Mesothelial cell of epicardium (in vitro differentiated cells): ENCODE measurements at regions not wholly inside any gene's neighbourhood (a gene's known extent, or its start where the extent isn't known, plus 50 kb on each side); places are given as distances from the start of the nearest gene placed in this dataset.

ENCODE experiments used
- DNase-seq, 2 experiments: peaks; one replicate each; pipeline ENCODE4 v3.0.0; 2021; ENCODE audit warnings: low spot score in 2 of 2; ENCODE audit not compliant: unreplicated experiment in 2 of 2
- H3K27ac Mint-ChIP-seq: 2 replicates; pipeline ENCODE4 v1.8.0; 2021; ENCODE audit warnings: mixed read lengths
- H3K27me3 Mint-ChIP-seq: 2 replicates; pipeline ENCODE4 v1.8.0; 2021; ENCODE audit warnings: low read depth, mixed read lengths
- H3K36me3 Mint-ChIP-seq: 2 replicates; pipeline ENCODE4 v1.8.0; 2021; ENCODE audit warnings: mixed read lengths
- H3K4me1 Mint-ChIP-seq: 2 replicates; pipeline ENCODE4 v1.8.0; 2021; ENCODE audit warnings: mixed read lengths
- H3K4me3 Mint-ChIP-seq: 2 replicates; pipeline ENCODE4 v1.8.0; 2021; ENCODE audit warnings: mild to moderate bottlenecking, moderate library complexity, mixed read lengths
- H3K9me3 Mint-ChIP-seq: 2 replicates; pipeline ENCODE4 v1.8.0; 2021; ENCODE audit warnings: mixed read lengths
- CTCF ChIP-seq: fragments of 200-600 bp; sonication (generic); IDR thresholded peaks from one replicate; pipeline ENCODE4 v1.5.0; 2021; ENCODE audit warnings: antibody characterized with exemption; ENCODE audit not compliant: unreplicated experiment

GRCh38 chr5:68958428-68958827, 135.4 kb upstream of the SLC30A5 start:
- Mint-ChIP-seq H3K36me3 (no peaks in the 10 kb centered on the region), H3K4me3 (no peak overlapping the region), H3K9me3 (peaks cover 3% of the 10 kb centered on the region), H3K27me3 (no peaks in the 10 kb centered on the region), H3K4me1 (peaks cover 20% of the 10 kb centered on the region), H3K27ac (no peak overlapping the region)
- DNase-seq = no peak
- no peak for TF ChIP-seq CTCF

GRCh38 chr5:68960456-68960855, 133.4 kb upstream of the SLC30A5 start:
- Mint-ChIP-seq H3K27me3 (no peaks in the 10 kb centered on the region), H3K4me3 (no peak overlapping the region), H3K27ac (no peak overlapping the region), H3K36me3 (no peaks in the 10 kb centered on the region), H3K9me3 (peaks cover 3% of the 10 kb centered on the region), H3K4me1 (peaks cover 10% of the 10 kb centered on the region)
- no peak for TF ChIP-seq CTCF
- no peak for DNase-seq

GRCh38 chr5:68960961-68961360, 132.9 kb upstream of the SLC30A5 start:
- Mint-ChIP-seq H3K36me3 (no peaks in the 10 kb centered on the region), H3K9me3 (peaks cover 3% of the 10 kb centered on the region), H3K27ac (no peak overlapping the region), H3K4me3 (no peak overlapping the region), H3K4me1 (peaks cover 10% of the 10 kb centered on the region), H3K27me3 (no peaks in the 10 kb centered on the region)
- TF ChIP-seq CTCF = no peak
- no peak for DNase-seq

DNA sequence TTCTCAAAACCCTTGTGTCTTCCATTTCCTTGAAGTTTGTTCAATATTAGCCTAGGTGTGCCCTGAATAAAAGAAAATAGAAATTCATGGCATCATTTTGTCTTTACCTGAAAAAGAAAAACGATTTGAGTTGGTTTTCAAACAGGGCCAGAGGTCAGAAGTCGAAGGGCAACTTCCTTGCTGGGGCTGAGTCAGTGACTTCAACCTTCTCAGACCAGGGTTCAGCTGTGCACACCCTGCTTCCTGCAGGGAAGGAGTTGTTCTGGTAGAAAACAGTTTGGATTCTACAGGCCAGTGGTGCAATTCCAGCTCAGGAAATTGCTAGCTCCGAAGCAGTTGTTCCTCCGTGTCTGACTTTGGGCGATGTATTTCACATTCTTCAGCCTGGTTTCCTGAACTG, 132.1 kb upstream of the SLC30A5 start:
- no peak overlapping the region for H3K4me3 Mint-ChIP-seq
- DNase-seq = no peak
- no peak overlapping the region for H3K27ac Mint-ChIP-seq
- TF ChIP-seq CTCF = no peak
- peaks cover 10% of the 10 kb centered on the region for H3K4me1 Mint-ChIP-seq
- no peaks in the 10 kb centered on the region for H3K27me3 Mint-ChIP-seq
- H3K36me3 Mint-ChIP-seq = no peaks in the 10 kb centered on the region
- H3K9me3 Mint-ChIP-seq = peaks cover 3% of the 10 kb centered on the region

DNA sequence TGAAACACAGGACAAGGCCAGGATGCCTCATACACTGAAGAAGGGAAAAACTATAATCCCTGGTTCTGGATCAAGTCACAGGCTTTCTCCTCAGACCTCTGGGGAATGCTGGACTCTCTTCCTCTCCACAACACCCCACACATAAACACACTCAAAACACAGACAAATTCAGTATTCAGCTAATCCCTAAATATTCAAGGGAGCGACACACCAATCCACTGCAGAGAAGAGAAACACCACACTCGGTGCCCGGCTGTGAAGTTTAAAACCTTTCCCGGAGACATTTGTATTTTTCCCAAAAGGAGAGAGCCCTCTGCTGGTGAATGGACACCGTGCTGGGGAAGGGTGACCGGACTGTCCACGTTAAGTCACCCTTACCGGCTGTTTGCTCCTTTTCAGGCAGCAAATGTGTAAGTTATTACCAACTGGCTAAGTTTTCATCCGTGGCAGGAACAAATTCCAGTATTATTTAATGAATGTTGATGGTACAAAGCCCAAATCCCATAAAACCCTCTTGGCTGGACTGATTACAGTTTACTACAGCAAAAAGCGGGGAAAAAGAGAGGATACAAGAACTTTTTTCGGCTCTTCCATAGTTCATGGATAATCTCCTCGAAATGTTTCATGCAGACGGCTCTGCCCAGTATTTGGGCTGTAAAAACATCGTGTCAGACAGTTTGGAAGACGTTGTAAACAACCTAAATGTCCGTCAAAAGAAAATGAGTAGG, 130.9 kb upstream of the SLC30A5 start:
- Mint-ChIP-seq H3K36me3 (no peaks in the 10 kb centered on the region), H3K4me1 (peaks cover 6% of the 10 kb centered on the region), H3K9me3 (peaks cover 3% of the 10 kb centered on the region), H3K27ac (peak overlapping the region; percentile 60), H3K27me3 (no peaks in the 10 kb centered on the region), H3K4me3 (no peak overlapping the region)
- peak; percentile 25 to 63 for DNase-seq
- TF ChIP-seq CTCF = peak; percentile 65
